ENCODE measurements at regions not wholly inside any gene's neighbourhood (a gene's known extent, or its start where the extent isn't known, plus 50 kb on each side); places are given as distances from the start of the nearest gene placed in this dataset.

- H3K9me2 ChIP-seq (replicated peaks; ENCODE audit: low read length): no peaks in the 10 kb centered on the region
- no peaks in the 10 kb centered on the region for H3K27me3 ChIP-seq (ENCODE audit: low read length)
- no peaks in the 10 kb centered on the region for H4K20me1 ChIP-seq (ENCODE audit: low read length)
- H3K9me3 ChIP-seq (ENCODE audit: low read length): no peaks in the 10 kb centered on the region
- no peak for DNase-seq
- H3K4me3 ChIP-seq (ENCODE audit: low read length): no peak overlapping the region
- no peak for ATAC-seq
- peaks cover 6% of the 10 kb centered on the region; the same call in 1 of the 2 replicates for H3K4me1 ChIP-seq (ENCODE audit: insufficient read depth, low read length)
- H3K36me3 ChIP-seq (ENCODE audit: low read depth, low read length): no peaks in the 10 kb centered on the region
- no peak overlapping the region for H3K4me2 ChIP-seq (ENCODE audit: low read length)
- CTCF ChIA-PET: no interaction called here
- no peak overlapping the region for H2AFZ ChIP-seq (ENCODE audit: low read length)
- H3F3A ChIP-seq (ENCODE audit: low read length, unreplicated experiment): no peaks in the 10 kb centered on the region
- no peak overlapping the region for H3K9ac ChIP-seq (ENCODE audit: low read length)
- POLR2A ChIA-PET (ENCODE audit: unreplicated experiment): no interaction called here
- H3K27ac ChIP-seq (ENCODE audit: low read length): no peak overlapping the region
- TF ChIP-seq CTCF (conservative IDR thresholded peaks at IDR 0.05; ENCODE audit: low read depth, low read length) (no peak), EZH2 (IDR thresholded peaks at IDR 0.05; ENCODE audit: low read length, unreplicated experiment) (no peak), EZH2phosphoT487 (IDR thresholded peaks at IDR 0.05; ENCODE audit: borderline replicate concordance, low read length) (no peak)
- intact Hi-C loops (cut with micrococcal nuclease): no loop called here
- no peaks in the 10 kb centered on the region for H3K79me2 ChIP-seq (ENCODE audit: low read length)
- no TSS peak for BruUV-seq (replicated peaks)
Observed at GRCh38 chr4:105023668-105024055, 123.0 kb upstream of the TET2 start.

GRCh38 chr4:105025263-105026017, 121.2 kb upstream of the TET2 start:
- H3K9me2 ChIP-seq (replicated peaks; ENCODE audit: low read length): no peaks in the 10 kb centered on the region

More at GRCh38 chr4:105025263-105026017, 121.2 kb upstream of the TET2 start:
- DNase-seq (no peak), ATAC-seq (no peak)
- intact Hi-C loops (cut with micrococcal nuclease): no loop called here
- H3K4me2 ChIP-seq (ENCODE audit: low read length): no peak overlapping the region
- H3K27ac ChIP-seq (ENCODE audit: low read length): no peak overlapping the region
- TF ChIP-seq EZH2 (IDR thresholded peaks at IDR 0.05; ENCODE audit: low read length, unreplicated experiment): no peak
- no peak for TF ChIP-seq EZH2phosphoT487 (IDR thresholded peaks at IDR 0.05; ENCODE audit: borderline replicate concordance, low read length)
- TF ChIP-seq CTCF (conservative IDR thresholded peaks at IDR 0.05; ENCODE audit: low read depth, low read length): no peak
- peaks cover 6% of the 10 kb centered on the region; the same call in 1 of the 2 replicates for H3K4me1 ChIP-seq (ENCODE audit: insufficient read depth, low read length)
- no peaks in the 10 kb centered on the region for H3K9me3 ChIP-seq (ENCODE audit: low read length)
- H3K9ac ChIP-seq (ENCODE audit: low read length): no peak overlapping the region
- H3F3A ChIP-seq (ENCODE audit: low read length, unreplicated experiment): no peaks in the 10 kb centered on the region
- ChIA-PET CTCF (no interaction called here), POLR2A (ENCODE audit: unreplicated experiment) (no interaction called here)
- no TSS peak for BruUV-seq (replicated peaks)
- no peak overlapping the region for H2AFZ ChIP-seq (ENCODE audit: low read length)
- H3K36me3 ChIP-seq (ENCODE audit: low read depth, low read length): no peaks in the 10 kb centered on the region
- no peaks in the 10 kb centered on the region for H3K27me3 ChIP-seq (ENCODE audit: low read length)
- no peaks in the 10 kb centered on the region for H4K20me1 ChIP-seq (ENCODE audit: low read length)
- no peaks in the 10 kb centered on the region for H3K79me2 ChIP-seq (ENCODE audit: low read length)
- no peak overlapping the region for H3K4me3 ChIP-seq (ENCODE audit: low read length)

Data from PC-3 (cell line).